GM18868 (cell line): ENCODE measurements at regions not wholly inside any gene's neighbourhood (a gene's known extent, or its start where the extent isn't known, plus 50 kb on each side); places are given as distances from the start of the nearest gene placed in this dataset.

Source experiments
- ATAC-seq: cut with Tn5 transposase; IDR thresholded peaks from one replicate; pipeline ENCODE4 v1.9.1; 2021; ENCODE audit warnings: mild to moderate bottlenecking, moderate library complexity; ENCODE audit not compliant: unreplicated experiment

- no peak for ATAC-seq
Observed at GRCh38 chr1:188228623-188229022, 1399.9 kb downstream of the PLA2G4A start.

DNA sequence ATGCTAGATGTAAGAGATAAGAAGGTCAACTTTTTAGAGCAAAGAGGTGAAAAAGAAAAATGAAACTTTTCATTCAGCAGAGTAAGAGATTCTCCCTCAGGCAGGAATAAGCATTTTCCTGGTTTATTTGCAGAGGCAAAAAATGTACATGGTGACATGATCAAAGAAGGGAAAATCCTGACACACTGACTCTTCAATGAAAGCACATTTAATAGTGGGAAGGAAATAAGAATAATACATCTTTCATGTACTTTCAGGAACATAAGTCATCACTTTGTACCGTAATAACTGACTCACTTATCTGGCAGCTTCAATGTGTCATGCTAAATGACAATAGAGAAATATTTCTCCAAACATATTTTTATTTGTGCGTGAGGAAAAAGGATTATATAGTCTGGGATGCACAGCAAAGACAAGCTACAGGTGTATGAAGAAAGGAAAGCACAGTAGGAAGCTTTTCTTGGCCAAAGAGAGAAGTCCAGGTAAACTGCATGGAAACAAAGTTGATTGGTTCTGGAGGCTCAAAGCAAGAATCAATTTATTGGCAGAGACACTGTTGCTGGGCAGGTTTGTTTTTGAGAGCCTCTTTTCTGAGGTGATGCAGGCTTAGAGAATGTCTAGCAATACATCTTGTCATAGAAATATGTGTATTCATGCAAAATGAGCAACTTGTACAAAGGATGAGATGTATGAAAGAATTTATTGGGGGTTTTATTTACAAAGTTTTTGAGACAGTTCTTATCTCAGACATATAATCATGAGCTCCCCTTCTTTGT lies 1409.0 kb downstream of the PLA2G4A start:
- ATAC-seq: peak; percentile 38

DNA sequence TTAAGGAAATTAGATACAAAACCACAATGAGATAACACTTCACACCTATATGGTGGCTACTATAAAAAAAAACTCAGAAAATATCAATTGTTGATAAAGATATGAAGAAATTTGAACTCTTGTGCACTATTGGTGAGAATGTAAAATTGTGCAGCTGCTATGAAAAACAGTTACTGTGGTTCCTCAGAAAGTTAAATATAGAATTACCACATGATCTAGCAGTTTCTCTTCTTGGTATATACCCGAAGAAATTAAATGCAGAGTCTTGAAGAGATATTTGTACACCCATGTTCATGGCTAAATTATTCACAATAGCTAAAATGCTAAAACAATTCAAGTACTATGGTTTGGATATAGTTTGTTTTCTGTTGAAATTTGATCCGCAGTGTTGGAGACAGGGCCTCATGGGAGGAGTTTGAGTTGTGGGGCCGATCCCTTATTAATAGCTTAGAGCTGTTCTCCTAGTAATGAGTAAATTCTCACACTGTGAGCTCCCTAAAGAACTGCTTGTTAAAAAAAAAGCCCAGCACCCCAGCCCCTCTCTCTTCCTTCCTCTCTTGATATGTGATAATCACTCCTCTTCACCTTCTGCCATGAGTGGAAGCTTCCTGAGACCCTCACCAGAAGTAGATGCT lies 1412.1 kb downstream of the PLA2G4A start:
- peak; percentile 48 for ATAC-seq

DNA sequence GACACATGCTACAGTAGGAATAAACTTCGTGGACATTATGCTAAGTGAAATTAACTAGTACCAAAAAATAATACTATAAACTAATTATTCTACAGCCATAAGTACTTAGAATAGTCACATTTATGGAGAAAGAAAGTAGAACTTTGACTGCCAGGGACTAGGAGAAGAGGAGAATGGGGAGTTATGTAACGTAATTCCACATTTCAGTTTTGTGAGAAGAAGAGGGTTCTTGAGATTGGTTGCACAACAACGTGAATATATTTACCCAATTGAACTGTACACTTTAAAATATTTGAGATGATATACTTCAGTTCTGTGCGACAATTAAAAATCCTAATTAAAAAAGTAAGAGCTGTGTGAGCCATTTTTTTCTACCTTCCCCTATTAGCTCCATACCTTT lies 1412.9 kb downstream of the PLA2G4A start:
- ATAC-seq: no peak

GRCh38 chr1:188243456-188243855 lies 1414.7 kb downstream of the PLA2G4A start:
- ATAC-seq: no peak

GRCh38 chr1:188244681-188245080 lies 1415.9 kb downstream of the PLA2G4A start:
- no peak for ATAC-seq

- no peak for ATAC-seq
Observed at GRCh38 chr1:188247255-188247654, 1418.5 kb downstream of the PLA2G4A start.

DNA sequence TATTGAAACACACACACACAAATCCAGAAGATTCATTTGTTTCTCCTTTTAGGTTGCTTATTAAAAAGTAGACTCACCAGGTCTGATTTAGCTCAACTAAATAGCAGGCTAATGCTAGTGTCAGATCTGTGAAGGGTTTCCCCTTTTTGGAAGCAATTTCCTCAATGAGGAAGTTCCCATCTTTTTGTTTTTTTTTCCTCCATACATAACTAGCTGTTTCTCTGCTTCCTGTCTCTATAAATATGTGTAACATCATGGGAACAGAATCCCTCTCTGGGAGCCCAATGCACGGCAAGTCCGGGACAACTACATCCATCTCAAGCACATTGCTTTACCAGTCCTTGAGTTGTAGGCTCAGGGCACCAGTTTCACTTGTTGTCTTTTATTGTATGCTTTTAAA lies 1421.1 kb downstream of the PLA2G4A start:
- no peak for ATAC-seq

DNA sequence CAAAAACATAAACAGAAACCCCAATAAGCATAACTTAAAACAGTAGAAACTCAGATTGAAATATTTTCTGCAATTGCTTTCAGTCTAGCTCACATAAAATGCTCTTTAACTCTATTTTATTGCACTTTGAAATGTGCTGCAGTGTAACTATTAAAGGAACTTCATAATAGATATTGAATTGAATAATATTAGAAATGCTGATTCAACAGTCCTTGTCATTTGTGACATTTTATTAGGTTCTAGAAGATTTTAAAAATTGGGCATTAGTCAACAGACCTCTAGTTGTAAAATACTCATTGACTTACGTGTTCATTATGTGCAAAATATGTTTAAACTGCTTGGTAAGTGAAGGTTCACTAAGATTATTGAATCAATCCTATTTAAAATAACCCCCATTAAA lies 1422.3 kb downstream of the PLA2G4A start:
- ATAC-seq: no peak

- ATAC-seq: no peak
Observed at GRCh38 chr1:188261849-188262248, 1433.1 kb downstream of the PLA2G4A start.

- ATAC-seq: no peak
Observed at GRCh38 chr1:188269956-188270355, 1441.2 kb downstream of the PLA2G4A start.

- ATAC-seq: peak; percentile 77
Observed at GRCh38 chr1:188270497-188270896, 1441.7 kb downstream of the PLA2G4A start.

- ATAC-seq: no peak
Observed at GRCh38 chr1:188277771-188278170, 1449.0 kb downstream of the PLA2G4A start.

DNA sequence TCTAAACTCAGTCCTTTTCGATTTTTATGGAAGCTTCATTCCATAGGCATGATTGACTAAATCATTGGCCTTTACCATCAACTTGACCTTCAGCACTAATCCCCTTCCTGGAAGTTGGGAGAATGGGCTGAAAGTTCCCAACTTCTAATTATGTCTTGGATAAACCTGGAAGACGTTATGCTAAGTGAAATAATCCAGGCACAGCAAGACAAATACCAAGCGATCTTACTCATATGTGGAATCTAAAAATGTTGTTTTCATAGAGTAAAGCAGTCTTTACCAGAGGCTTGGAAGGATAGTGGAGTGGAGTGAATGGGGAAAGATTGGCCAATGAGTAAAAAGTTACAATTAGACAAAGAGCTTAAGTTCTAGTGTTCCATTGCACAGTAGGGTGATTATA lies 1453.2 kb downstream of the PLA2G4A start:
- ATAC-seq: no peak

DNA sequence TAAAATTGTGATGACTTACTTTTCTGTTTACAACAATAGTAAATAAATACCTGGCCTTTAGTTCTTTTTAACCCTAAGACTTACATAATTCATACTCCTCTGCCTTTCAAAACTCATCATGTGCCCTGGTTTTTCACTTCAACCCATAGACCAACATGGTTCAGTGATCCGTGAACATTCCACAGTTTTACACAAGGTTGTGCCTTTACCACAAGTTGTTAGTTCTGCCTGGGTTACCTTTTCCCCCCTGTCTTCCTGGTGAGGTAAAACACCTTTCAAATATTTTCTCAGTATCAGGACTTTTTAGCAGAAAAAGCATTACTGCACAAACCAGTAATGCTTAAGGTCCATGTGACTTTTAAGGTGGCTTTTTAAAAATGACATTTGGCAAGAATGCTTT lies 1466.4 kb downstream of the PLA2G4A start:
- ATAC-seq: no peak

DNA sequence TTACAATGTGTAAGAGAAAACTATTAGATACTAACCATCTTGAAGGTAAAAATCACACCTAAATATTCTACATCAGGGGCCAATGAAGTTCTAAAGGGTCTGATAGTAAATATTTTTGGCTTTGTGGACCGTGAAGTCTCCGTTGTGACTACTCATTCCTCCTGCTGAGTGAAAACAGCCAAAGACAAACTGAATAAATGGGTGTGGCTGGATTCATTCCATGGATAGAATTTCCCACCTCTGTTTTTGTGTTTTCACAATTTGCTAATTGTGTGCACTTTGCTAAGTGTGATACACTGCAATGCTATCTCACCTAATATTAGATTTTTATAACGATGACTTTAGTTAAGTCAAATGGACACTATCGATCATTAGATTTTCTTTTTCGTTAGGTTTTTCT lies 1474.0 kb downstream of the PLA2G4A start:
- ATAC-seq: no peak

DNA sequence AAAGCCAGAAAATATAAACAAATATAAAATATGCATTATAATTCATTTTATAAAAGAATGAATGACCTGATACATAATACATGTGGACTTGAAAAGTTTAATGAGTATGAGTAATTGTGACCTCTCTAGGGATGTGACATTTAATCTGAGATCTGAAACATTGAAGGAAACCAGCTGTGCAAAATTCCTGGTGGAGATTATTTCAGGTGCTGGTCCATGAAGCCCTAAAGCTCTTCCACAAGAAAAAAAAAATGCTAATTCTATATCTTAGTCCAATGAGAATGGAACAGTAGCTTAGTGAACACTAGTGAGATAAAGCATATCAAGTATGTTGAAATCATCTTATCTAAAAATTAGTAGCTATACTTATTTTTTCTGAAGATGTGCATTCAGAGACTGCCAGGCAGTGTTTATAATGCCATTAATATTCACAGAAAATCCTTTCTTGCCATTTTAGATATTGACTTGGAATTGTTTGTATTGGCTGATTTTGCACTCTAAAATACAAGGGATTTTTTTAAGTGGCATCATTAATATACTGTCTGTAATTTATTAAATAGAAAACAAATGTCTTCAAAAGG lies 1485.9 kb downstream of the PLA2G4A start:
- no peak for ATAC-seq

DNA sequence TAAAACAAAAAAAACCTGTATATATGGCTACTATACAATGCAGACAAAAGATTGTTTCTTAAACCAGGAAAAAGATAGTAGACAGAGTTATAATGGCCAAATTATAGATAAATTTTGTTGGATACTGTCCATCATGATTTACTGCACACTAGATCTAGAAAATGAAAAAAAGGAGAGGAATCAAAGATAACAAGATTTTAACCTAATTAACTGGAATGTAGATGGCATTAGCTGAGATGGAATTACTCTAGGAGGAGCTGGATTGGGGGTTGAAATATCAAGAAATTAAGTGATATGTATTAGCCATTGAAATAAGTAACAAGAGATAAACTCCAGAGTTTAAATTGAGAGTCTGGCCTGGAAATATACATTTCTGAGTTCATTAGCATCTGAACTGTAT lies 1489.1 kb downstream of the PLA2G4A start:
- no peak for ATAC-seq

- ATAC-seq: no peak
Observed at GRCh38 chr1:188325211-188325610, 1496.5 kb downstream of the PLA2G4A start.

DNA sequence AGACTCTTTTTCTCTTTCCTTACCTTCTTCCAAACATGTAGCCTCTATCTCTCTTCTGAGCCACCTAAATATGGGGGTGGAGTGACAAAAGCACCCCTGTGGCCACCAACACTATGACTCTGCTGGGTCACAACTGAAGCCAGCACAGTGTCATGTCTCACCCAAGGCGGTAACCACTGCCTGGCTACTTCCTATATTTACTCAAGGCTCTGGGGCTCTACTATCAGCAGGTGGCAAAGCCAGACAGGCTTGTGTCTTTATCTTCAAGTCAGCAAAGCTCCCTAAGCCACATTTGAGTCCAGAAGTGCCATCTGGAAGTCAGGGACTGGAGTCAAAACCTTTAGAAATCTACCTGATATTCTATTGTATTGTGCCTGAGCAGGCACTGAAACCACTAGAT lies 1515.2 kb downstream of the PLA2G4A start:
- no peak for ATAC-seq

DNA sequence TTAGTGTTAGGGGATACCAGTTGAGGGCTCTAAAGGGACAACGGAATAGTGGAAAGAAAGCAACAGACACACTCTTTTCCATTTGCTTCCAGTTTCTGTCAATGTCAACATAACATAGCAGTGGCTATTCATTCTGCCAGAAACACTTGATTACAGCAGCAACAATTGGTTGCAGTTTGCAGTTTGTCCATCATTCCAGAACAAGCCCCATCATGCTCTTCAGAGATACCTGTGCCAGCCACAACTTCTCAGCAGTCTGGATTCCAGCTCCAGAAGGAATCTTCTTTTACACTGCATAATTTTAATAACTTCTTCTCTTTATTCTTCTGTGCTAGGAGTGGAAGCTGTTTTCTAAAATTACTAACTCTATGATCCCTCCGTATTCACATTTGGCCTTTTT lies 1521.4 kb downstream of the PLA2G4A start:
- ATAC-seq: no peak

DNA sequence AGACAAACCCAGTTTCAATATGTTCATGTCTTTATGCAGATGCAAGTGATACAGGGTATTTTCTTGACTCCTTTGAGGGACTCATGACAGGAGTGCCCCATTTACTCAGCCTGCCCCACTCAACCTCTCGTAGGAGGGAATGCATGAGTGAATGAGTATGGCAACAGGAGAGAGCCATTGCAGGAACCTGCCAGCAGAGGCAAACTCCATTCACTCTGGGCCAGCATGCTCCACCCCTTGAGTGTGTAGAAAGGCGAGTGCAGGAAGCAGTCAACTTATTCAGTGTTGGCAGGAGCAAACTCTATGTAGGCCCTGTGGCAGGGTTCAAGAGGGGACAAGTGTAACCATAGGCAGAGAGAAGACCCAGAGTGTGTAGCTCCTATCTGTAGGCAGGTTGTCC lies 1526.3 kb downstream of the PLA2G4A start:
- ATAC-seq: no peak
